GM23338 (cell line): ENCODE measurements at regions not wholly inside any gene's neighbourhood (a gene's known extent, or its start where the extent isn't known, plus 50 kb on each side); places are given as distances from the start of the nearest gene placed in this dataset.

Experiments
- ATAC-seq: fragments of 200-7000 bp; cut with Tn5 transposase; 3 replicates; pipeline ENCODE4 v1.9.1; 2020
- DNase-seq: peaks from one replicate; pipeline ENCODE4 v3.0.0-alpha.2; 2015; ENCODE audit warnings: low spot score
- H2AFZ ChIP-seq: fragments of 200-600 bp; sonication (generic); 2 replicates; pipeline ENCODE4 v1.8.0; 2016; ENCODE audit warnings: antibody characterized with exemption, mild to moderate bottlenecking, moderate library complexity
- H3F3A ChIP-seq: fragments of 200-600 bp; sonication (generic); replicated peaks from 2 replicates; pipeline ENCODE4 v1.8.0; 2017; ENCODE audit warnings: antibody characterized with exemption, mixed run types, low read depth
- H3K27ac ChIP-seq: fragments of 200-600 bp; sonication (generic); 2 replicates; pipeline ENCODE4 v1.6.1; 2016; ENCODE audit warnings: low read depth
- H3K27me3 ChIP-seq: fragments of 200-600 bp; sonication (generic); 2 replicates; pipeline ENCODE4 v1.8.0; 2016; ENCODE audit warnings: mild to moderate bottlenecking, mixed run types, moderate library complexity; ENCODE audit not compliant: insufficient read depth
- H3K36me3 ChIP-seq: fragments of 200-600 bp; sonication (generic); 2 replicates; pipeline ENCODE4 v1.8.0; 2016; ENCODE audit warnings: mild to moderate bottlenecking; ENCODE audit not compliant: insufficient read depth
- H3K4me1 ChIP-seq: fragments of 200-600 bp; sonication (generic); 2 replicates; pipeline ENCODE4 v1.8.0; 2016; ENCODE audit warnings: mild to moderate bottlenecking, moderate library complexity; ENCODE audit not compliant: insufficient read depth
- H3K4me2 ChIP-seq: fragments of 200-600 bp; sonication (generic); 2 replicates; pipeline ENCODE4 v1.7.1; 2017; ENCODE audit warnings: mixed run types
- H3K4me3 ChIP-seq: fragments of 200-600 bp; sonication (generic); 2 replicates; pipeline ENCODE4 v1.6.1; 2016; ENCODE audit warnings: mixed run types
- H3K79me2 ChIP-seq: fragments of 200-600 bp; sonication (generic); replicated peaks from 2 replicates; pipeline ENCODE4 v1.8.0; 2017; ENCODE audit warnings: mild to moderate bottlenecking; ENCODE audit not compliant: insufficient read depth
- H3K9me2 ChIP-seq: fragments of 200-600 bp; sonication (generic); 2 replicates; pipeline ENCODE4 v1.8.0; 2017; ENCODE audit not compliant: insufficient read depth
- H4K20me1 ChIP-seq: fragments of 200-600 bp; sonication (generic); replicated peaks from 2 replicates; pipeline ENCODE4 v1.8.0; 2017; ENCODE audit warnings: mild to moderate bottlenecking; ENCODE audit not compliant: insufficient read depth
- H3K27ac Mint-ChIP-seq: 2 replicates; pipeline ENCODE4 v1.8.0; 2020; ENCODE audit warnings: inconsistent platforms, mild to moderate bottlenecking, moderate library complexity, mixed read lengths
- H3K27me3 Mint-ChIP-seq: 3 replicates; pipeline ENCODE4 v1.8.0; 2022; ENCODE audit warnings: low read depth, mild to moderate bottlenecking, moderate library complexity, mixed read lengths, inconsistent platforms; ENCODE audit not compliant: insufficient read depth, poor library complexity
- H3K36me3 Mint-ChIP-seq: 3 replicates; pipeline ENCODE4 v1.8.0; 2021; ENCODE audit warnings: low read depth, mild to moderate bottlenecking, inconsistent platforms, moderate library complexity, mixed read lengths
- H3K4me1 Mint-ChIP-seq: 3 replicates; pipeline ENCODE4 v1.8.0; 2020; ENCODE audit warnings: mild to moderate bottlenecking, inconsistent platforms, mixed read lengths
- H3K4me3 Mint-ChIP-seq: 3 replicates; pipeline ENCODE4 v1.8.0; 2021; ENCODE audit warnings: moderate library complexity, mild to moderate bottlenecking, inconsistent platforms, mixed read lengths
- H3K9me3 Mint-ChIP-seq: 3 replicates; pipeline ENCODE4 v1.8.0; 2020; ENCODE audit warnings: moderate library complexity, mild to moderate bottlenecking, inconsistent platforms, mixed read lengths
- CREB1 ChIP-seq: fragments of 250-450 bp; sonication (Bioruptor Pico); IDR thresholded peaks from 2 replicates; pipeline ENCODE4 v1.5.0; 2020; ENCODE audit warnings: low read depth, mild to moderate bottlenecking, moderate library complexity
- CTCF ChIP-seq, 2 experiments: fragments of 200-600 bp in 1 of 2; sonication (generic) in 1 of 2; conservative IDR thresholded peaks; 2 replicates each; pipeline versions ENCODE4 v1.5.1 to v1.6.1; 2016 to 2017; ENCODE audit warnings: antibody characterized with exemption in 2 of 2, low read depth in 2 of 2, mild to moderate bottlenecking in 2 of 2, moderate library complexity in 1 of 2
- ETS1 ChIP-seq: IDR thresholded peaks from 2 replicates; pipeline ENCODE4 v1.6.1; 2016; ENCODE audit warnings: antibody characterized with exemption
- EZH2 ChIP-seq: fragments of 200-600 bp; sonication (generic); IDR thresholded peaks from one replicate; pipeline ENCODE4 v1.8.0; 2017; ENCODE audit warnings: antibody characterized with exemption, mild to moderate bottlenecking, low read depth; ENCODE audit not compliant: unreplicated experiment
- EZH2phosphoT487 ChIP-seq: fragments of 200-600 bp; sonication (generic); IDR thresholded peaks from one replicate; pipeline ENCODE4 v1.8.1; 2018; ENCODE audit warnings: antibody characterized with exemption; ENCODE audit not compliant: unreplicated experiment
- JUNB ChIP-seq: IDR thresholded peaks from one replicate; pipeline ENCODE4 v1.6.1; 2016; ENCODE audit warnings: antibody characterized with exemption; ENCODE audit not compliant: unreplicated experiment
- NANOG ChIP-seq: IDR thresholded peaks from 2 replicates; pipeline ENCODE4 v1.6.1; 2016; ENCODE audit warnings: antibody characterized with exemption, borderline replicate concordance
- POLR2AphosphoS5 ChIP-seq: IDR thresholded peaks from 2 replicates; pipeline ENCODE4 v1.6.1; 2016; ENCODE audit warnings: antibody characterized with exemption, low read depth
- REST ChIP-seq: IDR thresholded peaks from one replicate; pipeline ENCODE4 v1.6.1; 2018; ENCODE audit warnings: antibody characterized with exemption; ENCODE audit not compliant: unreplicated experiment
- STAT1 ChIP-seq: IDR thresholded peaks from one replicate; pipeline ENCODE4 v1.6.1; 2016; ENCODE audit warnings: antibody characterized with exemption; ENCODE audit not compliant: unreplicated experiment
- ZNF114 ChIP-seq: fragments of 250-450 bp; sonication (Bioruptor Pico); IDR thresholded peaks from 2 replicates; pipeline ENCODE4 v1.5.0; 2020; ENCODE audit warnings: mild to moderate bottlenecking, moderate library complexity
- ZNF331 ChIP-seq: fragments of 250-450 bp; sonication (Bioruptor Pico); IDR thresholded peaks from 2 replicates; pipeline ENCODE4 v1.5.0; 2020; ENCODE audit warnings: low read depth, mild to moderate bottlenecking, moderate library complexity
- ZNF462 ChIP-seq: fragments of 250-450 bp; sonication (Bioruptor Pico); IDR thresholded peaks from 2 replicates; pipeline ENCODE4 v1.5.0; 2020; ENCODE audit warnings: mild to moderate bottlenecking, moderate library complexity

GRCh38 chr1:198449261-198449660 is 91.2 kb downstream of the ATP6V1G3 start:
- Histone ChIP-seq H3K9me2 (no peaks in the 10 kb centered on the region), H3K4me2 (no peak overlapping the region), H3K4me1 (no peaks in the 10 kb centered on the region), H3K36me3 (no peaks in the 10 kb centered on the region), H4K20me1 (no peaks in the 10 kb centered on the region), H3K4me3 (no peak overlapping the region), H3K79me2 (no peaks in the 10 kb centered on the region), H3F3A (no peaks in the 10 kb centered on the region), H2AFZ (no peak overlapping the region), H3K27ac (no peak overlapping the region), H3K27me3 (no peaks in the 10 kb centered on the region)
- no peaks in the 10 kb centered on the region for H3K4me1 Mint-ChIP-seq
- no peaks in the 10 kb centered on the region for H3K9me3 Mint-ChIP-seq
- TF ChIP-seq ZNF462 (CRISPR knock-in tag) (no peak), ZNF114 (no peak), EZH2 (no peak), STAT1 (no peak), JUNB (no peak), POLR2AphosphoS5 (no peak), EZH2phosphoT487 (no peak), ETS1 (no peak), CREB1 (no peak), NANOG (no peak), ZNF331 (CRISPR knock-in tag) (no peak), CTCF (conservative IDR thresholded peaks at IDR 0.05; ENCODE audit: low read depth in 2 of 2) (no peak), REST (no peak)
- no peak overlapping the region for H3K4me3 Mint-ChIP-seq
- no peaks in the 10 kb centered on the region for H3K36me3 Mint-ChIP-seq
- ATAC-seq: no peak
- H3K27ac Mint-ChIP-seq: no peak overlapping the region
- no peak for DNase-seq
- no peaks in the 10 kb centered on the region for H3K27me3 Mint-ChIP-seq
